Liver (tissue), 8 donors: ENCODE measurements at regions not wholly inside any gene's neighbourhood (a gene's known extent, or its start where the extent isn't known, plus 50 kb on each side); places are given as distances from the start of the nearest gene placed in this dataset.

Experiments used
- DNase-seq: peaks from one replicate; pipeline ENCODE4 v3.0.0-alpha.2; 2017; ENCODE audit warnings: low spot score
- H3K27ac ChIP-seq, 2 donors: one replicate each; pipeline ENCODE4 v1.7.0; 2013; ENCODE audit warnings: inconsistent platforms in 2 of 2, low read length in 2 of 2, control low read depth in 1 of 2, low read depth in 1 of 2, mild to moderate bottlenecking in 1 of 2
- H3K27me3 ChIP-seq, 4 donors: one replicate each; pipeline versions ENCODE4 v1.6.1 to v1.7.0; 2013; ENCODE audit warnings: low read length in 3 of 4, inconsistent platforms in 1 of 4, mild to moderate bottlenecking in 1 of 4, moderate library complexity in 1 of 4; ENCODE audit not compliant: control insufficient read depth in 4 of 4, insufficient read depth in 4 of 4
- H3K36me3 ChIP-seq, 4 donors: one replicate each; pipeline versions ENCODE4 v1.6.1 to v1.7.0; 2013; ENCODE audit warnings: low read length in 3 of 4, mild to moderate bottlenecking in 3 of 4, low read depth in 1 of 4, moderate library complexity in 1 of 4; ENCODE audit not compliant: control insufficient read depth in 4 of 4, insufficient read depth in 3 of 4
- H3K4me1 ChIP-seq, 4 donors: one replicate each; pipeline versions ENCODE4 v1.6.1 to v1.7.0; 2013; ENCODE audit warnings: low read length in 3 of 4, mild to moderate bottlenecking in 3 of 4, moderate library complexity in 1 of 4; ENCODE audit not compliant: control insufficient read depth in 4 of 4, insufficient read depth in 4 of 4
- H3K4me3 ChIP-seq, 3 donors: one replicate each; pipeline versions ENCODE4 v1.6.1 to v1.7.0; 2013; ENCODE audit warnings: low read length in 3 of 3, control low read depth in 1 of 3, low read depth in 1 of 3, mild to moderate bottlenecking in 1 of 3
- H3K9ac ChIP-seq, 2 donors: one replicate each; pipeline ENCODE4 v1.7.0; 2013; ENCODE audit warnings: low read length in 2 of 2, mild to moderate bottlenecking in 2 of 2, moderate library complexity in 2 of 2, control low read depth in 1 of 2, low read depth in 1 of 2
- H3K9me3 ChIP-seq, 4 donors: one replicate each; pipeline versions ENCODE4 v1.6.1 to v1.7.0; 2013; ENCODE audit warnings: low read length in 3 of 4; ENCODE audit not compliant: control insufficient read depth in 4 of 4
- ATF3 ChIP-seq: IDR thresholded peaks from 2 replicates; pipeline ENCODE4 v1.6.1; 2016; ENCODE audit warnings: antibody characterized with exemption
- EGR1 ChIP-seq, 2 donors: IDR thresholded peaks; 2 replicates each; pipeline ENCODE4 v1.6.1; 2016 to 2018; ENCODE audit warnings: antibody characterized with exemption in 2 of 2, low read depth in 2 of 2
- FOXA2 ChIP-seq: IDR thresholded peaks from 2 replicates; pipeline ENCODE4 v1.6.1; 2016; ENCODE audit warnings: antibody characterized with exemption
- GABPA ChIP-seq, 2 donors: IDR thresholded peaks in 1 of 2; conservative IDR thresholded peaks in 1 of 2; 2 replicates each; pipeline ENCODE4 v1.6.1; 2016; ENCODE audit warnings: antibody characterized with exemption in 2 of 2, mild to moderate bottlenecking in 1 of 2, moderate library complexity in 1 of 2
- HNF4A ChIP-seq, 2 donors: conservative IDR thresholded peaks; 2 replicates each; pipeline ENCODE4 v1.6.1; 2016; ENCODE audit warnings: antibody characterized with exemption in 2 of 2, mild to moderate bottlenecking in 2 of 2
- JUND ChIP-seq, 2 donors: IDR thresholded peaks; 2 replicates each; pipeline ENCODE4 v1.6.1; 2016; ENCODE audit warnings: antibody characterized with exemption in 2 of 2
- MAX ChIP-seq: IDR thresholded peaks from 2 replicates; pipeline ENCODE4 v1.6.1; 2016; ENCODE audit warnings: antibody characterized with exemption
- NR2F2 ChIP-seq: IDR thresholded peaks from 2 replicates; pipeline ENCODE4 v1.6.1; 2016; ENCODE audit warnings: antibody characterized with exemption
- RAD21 ChIP-seq, 2 donors: IDR thresholded peaks; 2 replicates each; pipeline ENCODE4 v1.6.1; 2016; ENCODE audit warnings: antibody characterized with exemption in 2 of 2, mild to moderate bottlenecking in 2 of 2
- REST ChIP-seq: IDR thresholded peaks from 2 replicates; pipeline ENCODE4 v1.6.1; 2016; ENCODE audit warnings: antibody characterized with exemption, mild to moderate bottlenecking
- RXRA ChIP-seq, 2 donors: IDR thresholded peaks; 2 replicates each; pipeline ENCODE4 v1.6.1; 2017 to 2018; ENCODE audit warnings: antibody characterized with exemption in 2 of 2, mild to moderate bottlenecking in 1 of 2
- SP1 ChIP-seq: IDR thresholded peaks from 2 replicates; pipeline ENCODE4 v1.6.1; 2018; ENCODE audit warnings: antibody characterized with exemption, mild to moderate bottlenecking
- TAF1 ChIP-seq: conservative IDR thresholded peaks from 2 replicates; pipeline ENCODE4 v1.6.1; 2016; ENCODE audit warnings: antibody characterized with exemption, mild to moderate bottlenecking
- YY1 ChIP-seq: IDR thresholded peaks from 2 replicates; pipeline ENCODE4 v1.6.1; 2016; ENCODE audit warnings: antibody characterized with exemption, mild to moderate bottlenecking
- WGBS: extraction: QIAGEN DNeasy Blood & Tissue Kit; methylation state at CpG from one replicate; pipeline ENCODE4 v1.1.7; 2013; 5-methylcytosine and 5-hydroxymethylcytosine counted together
- TF ChIP-seq, protein P1 (sequence below): fragments of 150-350 bp; IDR thresholded peaks from 2 replicates; pipeline ENCODE4 v1.5.1; 2017; ENCODE audit warnings: improper control_type of control experiment, low read depth, low read length; ENCODE audit not compliant: missing input control
- donor health status: healthy.
- donor health status: healthy.
- donor health status: healthy.
- donor health status: healthy.
- donor health status: healthy.

DNA sequence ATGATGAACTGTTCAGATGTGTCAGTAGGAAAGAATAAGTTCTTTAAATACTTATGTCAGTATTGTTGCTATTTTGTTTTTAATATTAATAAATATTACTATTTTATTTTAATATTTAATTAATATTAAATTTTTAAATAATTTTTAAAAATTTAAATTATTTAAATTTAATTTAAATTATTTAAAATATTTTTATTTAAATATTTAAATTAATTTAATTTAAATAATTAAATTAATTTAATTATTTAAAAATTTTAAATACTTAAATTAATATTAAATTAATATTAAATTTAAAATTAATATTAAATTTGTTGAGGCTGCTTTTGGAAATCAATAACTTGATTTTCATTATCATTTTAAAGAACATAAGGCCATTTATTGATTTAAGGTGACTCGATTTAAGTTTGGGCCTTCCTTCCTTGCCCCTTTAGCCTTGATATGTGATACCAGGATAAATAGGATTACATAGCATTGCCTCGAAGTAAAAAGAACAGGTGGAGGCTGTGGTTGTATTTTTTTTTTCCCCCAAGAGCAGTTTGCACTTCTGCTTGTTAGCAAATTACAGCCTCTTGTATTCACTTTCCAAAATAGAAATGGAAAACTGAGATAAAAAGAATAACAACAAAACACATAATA lies 915.2 kb downstream of the TTLL7 start:
- Histone ChIP-seq H3K27ac (no peak overlapping the region), H3K27me3 (no peaks in the 10 kb centered on the region), H3K9me3 (no peaks in the 10 kb centered on the region), H3K36me3 (no peaks in the 10 kb centered on the region), H3K9ac (no peak overlapping the region), H3K4me3 (no peak overlapping the region), H3K4me1 (no peaks in the 10 kb centered on the region)
- TF ChIP-seq FOXA2 (no peak), JUND (IDR thresholded peaks at IDR 0.05) (no peak), GABPA (IDR thresholded peaks at IDR 0.05 in 1 of 2, conservative IDR thresholded peaks at IDR 0.05 in 1 of 2) (no peak), MAX (no peak), EGR1 (IDR thresholded peaks at IDR 0.05; ENCODE audit: low read depth in 2 of 2) (no peak)
- WGBS = 90% methylated on average over 2 of the region's 2 CpGs
- no peak for DNase-seq

DNA sequence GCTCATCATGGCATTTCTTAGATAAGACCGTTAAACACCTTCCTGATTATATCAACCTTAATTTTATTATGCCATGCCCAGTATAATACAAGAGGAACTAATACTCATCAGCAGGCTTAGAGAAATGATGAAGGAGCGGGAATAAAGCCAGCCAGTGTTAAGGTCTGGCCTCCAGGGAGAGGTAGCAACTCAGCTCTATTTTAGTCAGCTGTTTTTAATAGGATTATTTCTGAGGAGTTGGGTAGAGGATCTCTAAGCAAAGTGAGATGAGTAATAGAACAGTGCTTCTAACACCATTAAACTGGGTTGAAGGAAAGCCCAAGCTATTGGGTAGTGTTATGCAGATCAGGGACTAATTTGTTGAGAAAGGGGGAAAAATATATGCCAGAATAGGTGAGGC lies 921.5 kb downstream of the TTLL7 start:
- WGBS = 90% methylated on average over 2 of the region's 2 CpGs
- TF ChIP-seq SP1 (no peak), ATF3 (no peak), NR2F2 (no peak), TAF1 (no peak), MAX (no peak), EGR1 (IDR thresholded peaks at IDR 0.05; ENCODE audit: low read depth in 2 of 2) (no peak), RXRA (IDR thresholded peaks at IDR 0.05) (no peak), REST (no peak), YY1 (no peak), RAD21 (IDR thresholded peaks at IDR 0.05) (no peak), FOXA2 (no peak), JUND (IDR thresholded peaks at IDR 0.05) (no peak), HNF4A (conservative IDR thresholded peaks at IDR 0.05) (no peak), GABPA (IDR thresholded peaks at IDR 0.05 in 1 of 2, conservative IDR thresholded peaks at IDR 0.05 in 1 of 2) (no peak)
- TF ChIP-seq, protein P1, sequence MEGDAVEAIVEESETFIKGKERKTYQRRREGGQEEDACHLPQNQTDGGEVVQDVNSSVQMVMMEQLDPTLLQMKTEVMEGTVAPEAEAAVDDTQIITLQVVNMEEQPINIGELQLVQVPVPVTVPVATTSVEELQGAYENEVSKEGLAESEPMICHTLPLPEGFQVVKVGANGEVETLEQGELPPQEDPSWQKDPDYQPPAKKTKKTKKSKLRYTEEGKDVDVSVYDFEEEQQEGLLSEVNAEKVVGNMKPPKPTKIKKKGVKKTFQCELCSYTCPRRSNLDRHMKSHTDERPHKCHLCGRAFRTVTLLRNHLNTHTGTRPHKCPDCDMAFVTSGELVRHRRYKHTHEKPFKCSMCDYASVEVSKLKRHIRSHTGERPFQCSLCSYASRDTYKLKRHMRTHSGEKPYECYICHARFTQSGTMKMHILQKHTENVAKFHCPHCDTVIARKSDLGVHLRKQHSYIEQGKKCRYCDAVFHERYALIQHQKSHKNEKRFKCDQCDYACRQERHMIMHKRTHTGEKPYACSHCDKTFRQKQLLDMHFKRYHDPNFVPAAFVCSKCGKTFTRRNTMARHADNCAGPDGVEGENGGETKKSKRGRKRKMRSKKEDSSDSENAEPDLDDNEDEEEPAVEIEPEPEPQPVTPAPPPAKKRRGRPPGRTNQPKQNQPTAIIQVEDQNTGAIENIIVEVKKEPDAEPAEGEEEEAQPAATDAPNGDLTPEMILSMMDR = no peak

More for the DNA sequence above, 921.5 kb downstream of the TTLL7 start:
- Histone ChIP-seq H3K4me1 (no peaks in the 10 kb centered on the region), H3K9ac (no peak overlapping the region), H3K27me3 (no peaks in the 10 kb centered on the region), H3K27ac (no peak overlapping the region), H3K9me3 (no peaks in the 10 kb centered on the region), H3K36me3 (no peaks in the 10 kb centered on the region), H3K4me3 (no peak overlapping the region)
- no peak for DNase-seq
